Brain microvascular endothelial cell (primary cell): ENCODE measurements at regions not wholly inside any gene's neighbourhood (a gene's known extent, or its start where the extent isn't known, plus 50 kb on each side); places are given as distances from the start of the nearest gene placed in this dataset.

Source experiments
- DNase-seq: peaks from one replicate; pipeline ENCODE4 v3.0.0-alpha.2; 2020
- H3K27ac ChIP-seq: fragments of 250-450 bp; sonication (Bioruptor Pico); 2 replicates; pipeline ENCODE4 v1.5.1; 2020; ENCODE audit warnings: mild to moderate bottlenecking, moderate library complexity
- H3K27me3 ChIP-seq: fragments of 250-450 bp; sonication (Bioruptor Pico); replicated peaks from 2 replicates; pipeline ENCODE4 v1.5.1; 2020; ENCODE audit warnings: mild to moderate bottlenecking
- H3K36me3 ChIP-seq: fragments of 250-450 bp; sonication (Bioruptor Pico); replicated peaks from 2 replicates; pipeline ENCODE4 v1.5.1; 2020; ENCODE audit warnings: mild to moderate bottlenecking
- H3K4me3 ChIP-seq: 2 replicates; pipeline ENCODE4 v1.5.1; 2011; ENCODE audit warnings: low read depth, mild to moderate bottlenecking, control low read depth, low read length, moderate library complexity
- in situ Hi-C: cut with HindIII; loops from 2 replicates; pipeline ENCODE4 v1.10.0; 2017; ENCODE audit warnings: low sequenced_read_pairs, low pct_ligation_motif_present
- TF ChIP-seq, protein P1 (sequence below): IDR thresholded peaks from 2 replicates; pipeline ENCODE4 v1.5.1; 2011; ENCODE audit warnings: low read depth, mild to moderate bottlenecking, moderate library complexity, low read length, control low read depth, inconsistent platforms; ENCODE audit errors: missing control alignments

DNA sequence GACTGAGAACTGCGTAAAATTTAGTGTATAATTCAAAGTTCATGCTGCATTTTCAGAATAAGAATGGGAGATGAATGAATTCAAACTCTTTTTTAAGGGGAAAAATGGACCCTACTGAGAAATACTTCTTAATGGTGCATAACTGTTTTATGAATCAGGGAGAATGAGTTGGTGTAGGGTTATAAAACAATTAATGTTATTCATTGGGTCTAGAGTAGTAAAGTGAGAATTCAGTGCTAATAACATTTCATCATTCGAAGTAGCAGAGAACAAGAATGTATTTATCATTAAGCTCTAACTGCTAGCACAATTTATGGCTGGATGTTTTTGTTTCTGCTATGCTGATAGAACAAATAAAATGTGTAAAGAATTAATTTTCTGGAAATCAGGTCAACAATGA, 310.2 kb downstream of the SLITRK5 start:
- DNase-seq: no peak
- no peaks in the 10 kb centered on the region for H3K36me3 ChIP-seq
- no peak overlapping the region for H3K27ac ChIP-seq
- H3K27me3 ChIP-seq: no peaks in the 10 kb centered on the region
- in situ Hi-C loops: no loop called here
- TF ChIP-seq, protein P1, sequence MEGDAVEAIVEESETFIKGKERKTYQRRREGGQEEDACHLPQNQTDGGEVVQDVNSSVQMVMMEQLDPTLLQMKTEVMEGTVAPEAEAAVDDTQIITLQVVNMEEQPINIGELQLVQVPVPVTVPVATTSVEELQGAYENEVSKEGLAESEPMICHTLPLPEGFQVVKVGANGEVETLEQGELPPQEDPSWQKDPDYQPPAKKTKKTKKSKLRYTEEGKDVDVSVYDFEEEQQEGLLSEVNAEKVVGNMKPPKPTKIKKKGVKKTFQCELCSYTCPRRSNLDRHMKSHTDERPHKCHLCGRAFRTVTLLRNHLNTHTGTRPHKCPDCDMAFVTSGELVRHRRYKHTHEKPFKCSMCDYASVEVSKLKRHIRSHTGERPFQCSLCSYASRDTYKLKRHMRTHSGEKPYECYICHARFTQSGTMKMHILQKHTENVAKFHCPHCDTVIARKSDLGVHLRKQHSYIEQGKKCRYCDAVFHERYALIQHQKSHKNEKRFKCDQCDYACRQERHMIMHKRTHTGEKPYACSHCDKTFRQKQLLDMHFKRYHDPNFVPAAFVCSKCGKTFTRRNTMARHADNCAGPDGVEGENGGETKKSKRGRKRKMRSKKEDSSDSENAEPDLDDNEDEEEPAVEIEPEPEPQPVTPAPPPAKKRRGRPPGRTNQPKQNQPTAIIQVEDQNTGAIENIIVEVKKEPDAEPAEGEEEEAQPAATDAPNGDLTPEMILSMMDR: no peak
- no peak overlapping the region for H3K4me3 ChIP-seq

- TF ChIP-seq, protein P1: no peak
- H3K27ac ChIP-seq: no peak overlapping the region
These were observed 311.2 kb downstream of the SLITRK5 start for GRCh38 chr13:87982400-87982799.

GRCh38 chr13:87986639-87987250, 315.6 kb downstream of the SLITRK5 start:
- in situ Hi-C loops: no loop called here
- H3K27ac ChIP-seq: no peak overlapping the region
- DNase-seq: no peak
- no peaks in the 10 kb centered on the region for H3K27me3 ChIP-seq
- no peaks in the 10 kb centered on the region for H3K36me3 ChIP-seq
- TF ChIP-seq, protein P1: no peak
- no peak overlapping the region for H3K4me3 ChIP-seq

More at GRCh38 chr13:87982400-87982799, 311.2 kb downstream of the SLITRK5 start:
- in situ Hi-C loops: no loop called here
- Histone ChIP-seq H3K36me3 (no peaks in the 10 kb centered on the region), H3K4me3 (no peak overlapping the region), H3K27me3 (no peaks in the 10 kb centered on the region)
- no peak for DNase-seq

DNA sequence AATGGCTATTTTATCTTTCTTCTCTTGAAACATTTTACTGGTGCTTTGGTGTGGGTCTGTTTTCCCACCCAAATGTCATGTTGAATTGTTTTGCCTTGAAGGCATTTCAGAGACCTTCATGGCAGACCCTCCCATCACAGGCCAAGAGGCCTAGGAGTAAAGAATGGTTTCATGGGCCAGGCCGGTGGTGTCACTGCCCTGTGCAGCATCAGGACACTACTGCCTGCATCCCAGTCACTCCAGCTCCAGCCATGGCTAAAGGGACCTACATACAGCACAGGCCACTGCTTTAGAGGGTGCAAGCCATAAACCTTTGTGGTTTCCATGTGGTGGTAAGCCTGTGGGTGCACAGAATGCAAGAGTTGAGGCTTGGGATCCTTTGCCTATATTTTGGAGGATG, 326.9 kb downstream of the SLITRK5 start:
- Histone ChIP-seq H3K36me3 (no peaks in the 10 kb centered on the region), H3K4me3 (no peak overlapping the region), H3K27me3 (no peaks in the 10 kb centered on the region), H3K27ac (no peak overlapping the region)
- in situ Hi-C loops: no loop called here
- DNase-seq: no peak
- TF ChIP-seq, protein P1: no peak

DNA sequence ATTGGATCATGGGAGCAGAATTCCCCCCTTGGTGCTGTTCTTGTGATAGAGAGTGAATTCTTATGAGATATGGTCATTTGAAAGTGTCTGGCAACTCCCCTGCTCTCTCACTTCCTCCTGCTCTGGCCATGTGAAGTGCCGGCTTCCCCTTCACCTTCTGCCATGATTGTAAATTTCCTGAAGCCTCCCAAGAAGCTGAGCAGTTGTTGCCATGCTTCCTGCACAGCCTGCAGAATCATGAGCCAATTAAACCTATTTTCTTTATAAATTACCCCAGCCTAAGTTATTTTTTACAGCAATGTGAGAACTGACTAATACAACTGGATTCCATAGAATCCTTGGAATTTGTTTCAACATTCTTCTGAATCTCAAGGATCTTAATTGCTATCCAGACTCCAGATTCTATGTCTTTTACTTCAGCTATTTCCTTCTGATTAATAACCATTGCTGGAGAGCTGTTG, 328.1 kb downstream of the SLITRK5 start:
- no peak for DNase-seq
- H3K27ac ChIP-seq: no peak overlapping the region
- H3K27me3 ChIP-seq: no peaks in the 10 kb centered on the region
- in situ Hi-C loops: no loop called here
- no peaks in the 10 kb centered on the region for H3K36me3 ChIP-seq
- H3K4me3 ChIP-seq: no peak overlapping the region
- TF ChIP-seq, protein P1: no peak

DNA sequence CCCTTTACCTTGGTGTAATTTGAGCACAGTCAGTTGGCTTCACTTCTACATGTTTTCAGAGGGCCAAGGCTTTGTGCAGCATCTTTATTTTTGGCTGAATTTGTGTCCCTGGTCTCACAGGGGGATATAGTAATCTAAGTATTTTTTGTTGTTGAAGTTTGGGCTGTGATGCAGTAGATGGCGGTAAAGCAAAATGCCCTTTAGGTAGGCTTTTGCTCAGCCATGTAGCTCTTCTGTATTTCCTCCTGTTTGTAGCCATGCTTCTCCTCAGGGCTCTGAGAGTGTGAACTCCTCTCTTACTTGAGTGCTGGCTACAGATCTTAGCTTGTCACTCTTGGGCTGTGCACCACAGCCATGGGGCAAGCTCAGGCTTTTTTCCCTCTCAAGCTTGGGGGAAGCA, 328.6 kb downstream of the SLITRK5 start:
- DNase-seq: no peak
- in situ Hi-C loops: no loop called here
- Histone ChIP-seq H3K36me3 (no peaks in the 10 kb centered on the region), H3K27me3 (no peaks in the 10 kb centered on the region), H3K27ac (no peak overlapping the region), H3K4me3 (no peak overlapping the region)
- TF ChIP-seq, protein P1: peak; percentile 42
